Fibroblast of the aortic adventitia (primary cell): ENCODE measurements at regions not wholly inside any gene's neighbourhood (a gene's known extent, or its start where the extent isn't known, plus 50 kb on each side); places are given as distances from the start of the nearest gene placed in this dataset.
A peak's percentile ranks its signal among the peaks of the same experiment; 100 is the strongest.

Experiments
- DNase-seq: peaks from one replicate; pipeline ENCODE4 v3.0.0-alpha.2; 2010; ENCODE audit warnings: low read depth
- H3K4me3 ChIP-seq: 2 replicates; pipeline ENCODE4 v1.5.1; 2011; ENCODE audit warnings: low read depth, mild to moderate bottlenecking, control low read depth, low read length, moderate library complexity
- CTCF ChIP-seq: IDR thresholded peaks from 2 replicates; pipeline ENCODE4 v1.5.1; 2011; ENCODE audit warnings: mild to moderate bottlenecking, low read length, control low read depth, inconsistent platforms; ENCODE audit not compliant: insufficient read depth

- no peak overlapping the region for H3K4me3 ChIP-seq
- peak; percentile 28 for DNase-seq
- no peak for TF ChIP-seq CTCF
Observed at GRCh38 chr2:7878786-7879482, 802.9 kb upstream of the ID2 start.

- H3K4me3 ChIP-seq = no peak overlapping the region
- no peak for DNase-seq
- TF ChIP-seq CTCF = no peak
Observed at GRCh38 chr2:7879483-7879835, 802.4 kb upstream of the ID2 start.

GRCh38 chr2:7880126-7880525 is 801.7 kb upstream of the ID2 start:
- TF ChIP-seq CTCF = no peak
- no peak for DNase-seq
- no peak overlapping the region for H3K4me3 ChIP-seq

GRCh38 chr2:7880566-7880965 is 801.3 kb upstream of the ID2 start:
- no peak overlapping the region for H3K4me3 ChIP-seq
- DNase-seq = no peak
- TF ChIP-seq CTCF = no peak

GRCh38 chr2:7881063-7881462 is 800.8 kb upstream of the ID2 start:
- H3K4me3 ChIP-seq = no peak overlapping the region
- TF ChIP-seq CTCF = no peak
- peak; percentile 22 for DNase-seq

GRCh38 chr2:7881466-7881865 is 800.4 kb upstream of the ID2 start:
- H3K4me3 ChIP-seq = no peak overlapping the region
- no peak for DNase-seq
- no peak for TF ChIP-seq CTCF

GRCh38 chr2:7882296-7882695 is 799.6 kb upstream of the ID2 start:
- H3K4me3 ChIP-seq = no peak overlapping the region
- no peak for DNase-seq
- TF ChIP-seq CTCF = no peak
